ENCODE measurements at regions not wholly inside any gene's neighbourhood (a gene's known extent, or its start where the extent isn't known, plus 50 kb on each side); places are given as distances from the start of the nearest gene placed in this dataset.

GRCh38 chr21:29416268-29416667, 117.5 kb downstream of the BACH1 start:
- H3K4me2 ChIP-seq (ENCODE audit: control insufficient read depth, insufficient read depth), result no peak overlapping the region
- no peaks in the 10 kb centered on the region for H4K20me1 ChIP-seq (ENCODE audit: control insufficient read depth, insufficient read depth)
- ChIA-PET CTCF (no interaction called here), RAD21 (ENCODE audit: unreplicated experiment) (no interaction called here), POLR2A (no interaction called here), SMC1A (ENCODE audit: uncharacterized antibody, unreplicated experiment) (interaction anchor here (1.0 kb wide), 1 partner anchor 276 kb away, joined by 3 read pairs; no protein-coding TSS in a partner anchor)
- H3K9me3 ChIP-seq (replicated peaks; ENCODE audit: control insufficient read depth, insufficient read depth, low read length), result no peaks in the 10 kb centered on the region
- H3K4me1 ChIP-seq (ENCODE audit: control insufficient read depth, insufficient read depth, low read length), result peaks cover 3% of the 10 kb centered on the region; the same call in 1 of the 2 replicates
- peaks cover 0 to 2% of the 10 kb centered on the region in 2 experiments; a peak in 1 of 4 replicates for H3K36me3 ChIP-seq (ENCODE audit: control insufficient read depth in 2 of 2, insufficient read depth in 2 of 2, low read length in 1 of 2)
- WGBS (ENCODE audit: insufficient coverage, insufficient replicate concordance, low lambda C conversion rate, missing lambda C conversion rate), result 78% methylated on average over 4 of the region's 4 CpGs
- TF ChIP-seq ELK1 (IDR thresholded peaks at IDR 0.05; ENCODE audit: low read depth, low read length), result no peak
- no peak for TF ChIP-seq STAT1 (conservative IDR thresholded peaks at IDR 0.05)
- no peak for TF ChIP-seq TCF7 (IDR thresholded peaks at IDR 0.05; ENCODE audit: borderline replicate concordance)
- no peak for TF ChIP-seq RFX5 (IDR thresholded peaks at IDR 0.05; ENCODE audit: low read depth, low read length)
- FAIRE-seq, result no peak
- BruUV-seq (replicated peaks), result no TSS peak
- no peak overlapping the region for H3K4me3 ChIP-seq
- no peaks in the 10 kb centered on the region for H3K27me3 ChIP-seq (replicated peaks in 1 of 2; ENCODE audit: control insufficient read depth in 2 of 2, insufficient read depth in 2 of 2, low read length in 1 of 2)
- DNase-seq (ENCODE audit: low read depth, low spot score), result no peak
- H3K79me2 ChIP-seq (ENCODE audit: control insufficient read depth, insufficient read depth, low read length), result no peaks in the 10 kb centered on the region
- intact Hi-C loops (cut with micrococcal nuclease; ENCODE audit: unreplicated experiment) (no loop called here), in situ Hi-C loops (cut with MboI) (no loop called here)
- no peak overlapping the region for H2AFZ ChIP-seq (ENCODE audit: control insufficient read depth, low read depth, low read length)
- no peak for ATAC-seq
- H3K27ac ChIP-seq (ENCODE audit: control insufficient read depth, insufficient read depth), result no peak overlapping the region
- no peak overlapping the region for H3K9ac ChIP-seq (ENCODE audit: control insufficient read depth, insufficient read depth, low read length)

GRCh38 chr21:29418813-29419212, 120.1 kb downstream of the BACH1 start:
- peaks cover 0 to under 1% of the 10 kb centered on the region in 2 experiments; a peak in 1 of 4 replicates for H3K36me3 ChIP-seq (ENCODE audit: control insufficient read depth in 2 of 2, insufficient read depth in 2 of 2, low read length in 1 of 2)
- ChIA-PET POLR2A (interaction anchor here (0.8 kb wide), 1 partner anchor 10 kb away, joined by 3 read pairs; no protein-coding TSS in a partner anchor), CTCF (no interaction called here), SMC1A (ENCODE audit: uncharacterized antibody, unreplicated experiment) (no interaction called here), RAD21 (ENCODE audit: unreplicated experiment) (no interaction called here)
- ATAC-seq, result peak; percentile 93
- intact Hi-C loops (cut with micrococcal nuclease; ENCODE audit: unreplicated experiment), result no loop called here
- peak; percentile 30 for DNase-seq (ENCODE audit: low read depth, low spot score)
- H3K9me3 ChIP-seq (replicated peaks; ENCODE audit: control insufficient read depth, insufficient read depth, low read length), result no peaks in the 10 kb centered on the region
- in situ Hi-C loops (cut with MboI), result no loop called here
- FAIRE-seq, result no peak
- H3K79me2 ChIP-seq (ENCODE audit: control insufficient read depth, insufficient read depth, low read length), result no peaks in the 10 kb centered on the region
- no peak overlapping the region for H2AFZ ChIP-seq (ENCODE audit: control insufficient read depth, low read depth, low read length)
- no TSS peak for BruUV-seq (replicated peaks)
- no peak overlapping the region for H3K27ac ChIP-seq (ENCODE audit: control insufficient read depth, insufficient read depth)
- no peak overlapping the region; the same call in 1 of the 2 replicates for H3K4me2 ChIP-seq (ENCODE audit: control insufficient read depth, insufficient read depth)
- whole genome bisulfite sequencing (ENCODE audit: insufficient coverage, insufficient replicate concordance, low lambda C conversion rate, missing lambda C conversion rate), result 3% methylated on average over 2 of the region's 2 CpGs
- no peaks in the 10 kb centered on the region for H4K20me1 ChIP-seq (ENCODE audit: control insufficient read depth, insufficient read depth)
- no peak overlapping the region for H3K4me3 ChIP-seq
- no peak overlapping the region for H3K9ac ChIP-seq (ENCODE audit: control insufficient read depth, insufficient read depth, low read length)
- H3K27me3 ChIP-seq (replicated peaks in 1 of 2; ENCODE audit: control insufficient read depth in 2 of 2, insufficient read depth in 2 of 2, low read length in 1 of 2), result no peaks in the 10 kb centered on the region
- peaks cover 3% of the 10 kb centered on the region; the same call in 1 of the 2 replicates for H3K4me1 ChIP-seq (ENCODE audit: control insufficient read depth, insufficient read depth, low read length)
- TF ChIP-seq HDAC2 (IDR thresholded peaks at IDR 0.05), result no peak
- no peak for TF ChIP-seq CHD4 (IDR thresholded peaks at IDR 0.05)
- no peak for TF ChIP-seq SUZ12 (IDR thresholded peaks at IDR 0.05; ENCODE audit: unreplicated experiment)
- TF ChIP-seq CUX1 (IDR thresholded peaks at IDR 0.05; ENCODE audit: insufficient replicate concordance, low read depth, low read length), result no peak
- peak; percentile 70 for TF ChIP-seq RELB (IDR thresholded peaks at IDR 0.05; ENCODE audit: low read depth)
- TF ChIP-seq RBBP5 (conservative IDR thresholded peaks at IDR 0.05), result no peak
- TF ChIP-seq PAX8 (IDR thresholded peaks at IDR 0.05), result peak; percentile 69; the same call in 1 of the 2 replicates
